ENCODE measurements at regions not wholly inside any gene's neighbourhood (a gene's known extent, or its start where the extent isn't known, plus 50 kb on each side); places are given as distances from the start of the nearest gene placed in this dataset.
"Not testable (repeated sequence)": the region's sequence is repeated elsewhere in the genome, so short reads cannot be mapped to it uniquely, and the experiment has no call there.

DNA sequence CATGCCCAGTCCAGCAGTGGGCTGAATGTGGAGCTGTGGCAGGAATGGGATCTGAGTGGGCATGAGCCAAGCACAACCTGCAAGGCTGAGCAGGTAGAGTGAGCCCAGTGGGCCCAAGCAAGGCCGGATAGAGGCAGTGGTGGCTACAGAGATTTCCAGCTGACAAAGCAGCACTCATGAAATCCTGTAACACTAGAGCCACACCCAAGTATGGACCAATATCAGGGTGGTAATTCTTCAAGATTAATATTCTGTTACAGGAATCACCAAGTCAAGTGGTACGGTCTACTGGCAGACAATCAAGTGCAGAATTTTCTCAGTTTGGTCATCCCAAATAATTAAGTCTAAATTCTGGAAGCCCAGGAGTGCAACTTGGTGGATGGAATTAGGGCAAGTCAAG is 132.4 kb upstream of the ENPEP start:
- TF ChIP-seq, protein P1, sequence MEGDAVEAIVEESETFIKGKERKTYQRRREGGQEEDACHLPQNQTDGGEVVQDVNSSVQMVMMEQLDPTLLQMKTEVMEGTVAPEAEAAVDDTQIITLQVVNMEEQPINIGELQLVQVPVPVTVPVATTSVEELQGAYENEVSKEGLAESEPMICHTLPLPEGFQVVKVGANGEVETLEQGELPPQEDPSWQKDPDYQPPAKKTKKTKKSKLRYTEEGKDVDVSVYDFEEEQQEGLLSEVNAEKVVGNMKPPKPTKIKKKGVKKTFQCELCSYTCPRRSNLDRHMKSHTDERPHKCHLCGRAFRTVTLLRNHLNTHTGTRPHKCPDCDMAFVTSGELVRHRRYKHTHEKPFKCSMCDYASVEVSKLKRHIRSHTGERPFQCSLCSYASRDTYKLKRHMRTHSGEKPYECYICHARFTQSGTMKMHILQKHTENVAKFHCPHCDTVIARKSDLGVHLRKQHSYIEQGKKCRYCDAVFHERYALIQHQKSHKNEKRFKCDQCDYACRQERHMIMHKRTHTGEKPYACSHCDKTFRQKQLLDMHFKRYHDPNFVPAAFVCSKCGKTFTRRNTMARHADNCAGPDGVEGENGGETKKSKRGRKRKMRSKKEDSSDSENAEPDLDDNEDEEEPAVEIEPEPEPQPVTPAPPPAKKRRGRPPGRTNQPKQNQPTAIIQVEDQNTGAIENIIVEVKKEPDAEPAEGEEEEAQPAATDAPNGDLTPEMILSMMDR (conservative IDR thresholded peaks at IDR 0.05), result no peak
- H3K27ac ChIP-seq, result no peak overlapping the region

DNA sequence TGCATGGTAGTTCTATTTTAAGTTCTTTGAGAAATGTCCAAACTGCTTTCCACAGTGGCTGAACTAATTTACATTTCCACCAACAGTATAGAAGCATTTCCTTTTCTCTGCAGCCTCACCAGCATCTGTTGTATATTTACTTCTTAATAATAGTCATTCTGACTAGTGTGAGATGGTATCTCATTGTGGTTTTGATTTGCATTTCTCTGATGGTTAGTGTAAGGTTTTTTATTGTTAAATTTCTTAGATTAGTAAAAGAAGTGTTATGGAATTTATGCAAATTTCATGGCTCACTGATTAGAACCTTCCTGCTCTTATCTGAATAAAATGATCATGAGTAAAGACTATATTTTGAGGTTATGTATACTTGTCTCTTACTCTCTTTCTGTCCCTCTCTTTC is 134.8 kb upstream of the ENPEP start:
- not testable (repeated sequence) for H3K27ac ChIP-seq

DNA sequence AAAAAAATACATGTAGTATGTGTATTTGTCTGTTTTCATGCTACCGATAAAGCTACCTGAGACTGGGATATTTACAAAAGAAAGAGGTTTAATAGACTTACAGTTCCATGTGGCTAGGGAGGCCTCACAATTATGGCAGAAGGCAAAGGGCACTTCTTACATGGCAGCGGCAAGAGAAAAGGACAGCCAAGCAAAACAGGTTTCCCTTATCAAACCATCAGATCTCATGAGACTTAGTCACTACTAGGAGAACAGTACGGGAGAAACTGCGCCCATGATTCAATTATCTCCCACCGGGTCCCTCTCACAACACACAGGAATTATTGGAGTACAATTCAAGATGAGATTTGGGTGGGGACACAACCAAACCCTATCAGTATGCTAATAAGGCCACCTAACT is 137.0 kb upstream of the ELOVL6 start:
- H3K27ac ChIP-seq, result no peak overlapping the region
- TF ChIP-seq, protein P1 (conservative IDR thresholded peaks at IDR 0.05), result no peak

DNA sequence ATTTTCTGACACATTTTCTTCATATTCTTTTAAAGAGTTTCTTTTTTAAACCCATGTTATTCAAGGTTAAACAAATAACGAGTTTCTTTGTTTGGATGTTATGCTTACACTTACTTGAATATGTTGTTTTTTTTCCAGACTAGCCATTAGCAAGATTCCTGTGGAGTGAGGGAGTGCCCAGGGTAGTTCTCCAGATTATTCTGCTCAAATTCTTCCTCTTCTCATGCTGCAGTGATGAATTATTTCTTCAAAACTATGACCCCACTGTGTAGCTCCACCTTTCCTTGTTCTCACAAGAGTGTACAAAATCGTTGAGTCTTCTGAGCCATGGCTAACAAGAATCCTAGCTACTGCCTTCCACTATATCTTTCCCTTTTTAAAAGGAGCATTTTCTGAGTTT is 134.1 kb upstream of the ELOVL6 start:
- no peak overlapping the region for H3K27ac ChIP-seq
- TF ChIP-seq, protein P1 (conservative IDR thresholded peaks at IDR 0.05), result no peak

DNA sequence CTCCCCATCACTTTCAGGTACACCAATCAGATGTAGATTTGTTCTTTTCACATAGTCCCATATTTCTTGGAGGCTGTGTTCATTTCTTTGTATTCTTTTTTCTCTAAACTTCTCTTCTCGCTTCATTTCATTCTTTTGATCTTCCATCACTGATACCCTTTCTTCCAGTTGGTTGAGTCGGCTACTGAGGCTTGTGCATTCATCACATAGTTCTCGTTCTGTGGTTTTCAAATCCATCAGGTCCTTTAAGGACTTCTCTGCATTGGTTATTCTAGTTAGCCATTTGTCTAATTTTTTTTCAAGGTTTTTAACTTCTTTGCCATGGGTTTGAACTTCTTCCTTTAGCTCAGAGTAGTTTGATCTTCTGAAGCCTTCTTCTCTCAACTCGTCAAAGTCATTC is 128.0 kb upstream of the ELOVL6 start:
- H3K27ac ChIP-seq, result not testable (repeated sequence)

DNA sequence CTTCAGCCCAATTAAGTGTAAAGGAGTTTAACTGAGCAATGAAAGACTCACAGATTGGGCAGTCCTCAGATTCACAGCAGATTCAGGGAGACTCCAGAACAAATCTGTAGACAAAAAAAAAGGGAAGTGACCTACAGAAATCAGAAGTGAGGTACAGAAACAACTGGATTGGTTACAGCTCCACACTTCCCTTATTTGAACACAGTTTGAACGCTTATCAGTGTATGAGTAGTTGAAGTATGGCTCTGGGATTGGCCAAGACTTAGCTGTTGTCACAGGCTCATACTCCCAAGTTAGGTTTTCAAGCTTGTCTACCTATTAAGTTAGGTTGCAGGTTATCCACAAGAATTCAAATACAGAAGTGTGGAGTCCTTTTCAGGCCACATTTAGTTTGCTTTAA is 112.4 kb upstream of the ELOVL6 start:
- H3K27ac ChIP-seq, result no peak overlapping the region

DNA sequence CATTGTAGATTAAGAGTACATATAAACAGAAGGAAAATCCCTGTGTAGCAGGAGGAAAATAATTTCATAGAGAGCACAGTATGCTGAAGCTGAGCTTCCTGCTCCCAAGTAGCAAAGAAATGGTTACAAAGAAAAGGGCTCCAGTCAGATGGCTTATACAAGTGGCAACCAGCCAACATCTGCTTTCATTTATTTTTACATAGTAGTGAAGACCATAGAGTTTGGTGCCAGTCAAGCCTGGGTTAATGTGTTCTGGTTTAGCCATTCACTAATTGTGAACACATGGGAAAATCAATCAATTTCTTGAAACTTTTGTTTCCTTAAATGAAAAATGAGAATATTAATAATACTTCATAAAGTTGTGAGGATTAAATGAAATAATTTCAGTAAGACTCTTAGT is 111.3 kb upstream of the ELOVL6 start:
- TF ChIP-seq, protein P1 (conservative IDR thresholded peaks at IDR 0.05), result no peak
- H3K27ac ChIP-seq, result no peak overlapping the region

More for the DNA sequence above, 112.4 kb upstream of the ELOVL6 start:
- TF ChIP-seq, protein P1 (conservative IDR thresholded peaks at IDR 0.05), result no peak

DNA sequence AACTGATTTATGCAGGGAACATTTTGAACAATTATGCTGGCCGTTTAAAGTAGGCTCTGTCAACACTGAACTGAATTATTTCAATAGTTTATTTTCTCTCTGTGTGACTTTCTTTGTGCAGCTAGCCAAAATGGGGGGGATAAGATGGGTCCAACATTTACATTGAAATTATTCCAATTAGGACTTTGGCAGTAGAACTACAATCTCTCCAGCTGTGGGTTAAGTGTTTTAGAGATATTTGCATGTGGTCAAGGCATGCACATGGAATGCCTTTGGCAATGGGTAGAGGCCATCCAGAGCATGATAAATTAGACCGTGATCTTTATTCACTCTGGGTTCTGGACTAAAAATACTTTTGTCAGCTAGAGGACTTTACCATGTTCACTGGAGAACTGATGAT is 107.9 kb upstream of the ELOVL6 start:
- no peak overlapping the region for H3K27ac ChIP-seq
- TF ChIP-seq, protein P1 (conservative IDR thresholded peaks at IDR 0.05), result no peak

DNA sequence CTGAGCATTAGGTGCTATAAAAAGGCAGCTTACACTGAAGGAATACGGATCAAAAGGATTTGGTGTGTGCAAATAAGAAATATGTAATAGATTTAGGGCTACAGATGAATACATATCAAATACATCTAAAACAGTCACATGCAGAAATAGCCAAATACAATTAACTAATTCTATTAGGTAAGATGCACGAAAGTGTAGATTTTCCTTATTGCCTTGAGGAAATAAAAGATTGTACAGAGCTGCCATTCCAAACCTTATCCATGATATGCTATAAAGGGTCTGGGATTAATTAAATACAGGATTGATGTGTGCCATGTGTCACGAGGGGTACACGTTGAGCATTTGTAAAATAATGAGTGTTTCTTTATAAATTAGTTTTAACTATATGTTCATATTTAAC is 107.0 kb upstream of the ELOVL6 start:
- TF ChIP-seq, protein P1 (conservative IDR thresholded peaks at IDR 0.05), result no peak
- no peak overlapping the region for H3K27ac ChIP-seq

All from VCaP (cell line).